WTC11 (cell line): ENCODE measurements at regions not wholly inside any gene's neighbourhood (a gene's known extent, or its start where the extent isn't known, plus 50 kb on each side); places are given as distances from the start of the nearest gene placed in this dataset.

Source experiments
- ATAC-seq: fragments of 200-7000 bp; cut with Tn5 transposase; 2 replicates; pipeline ENCODE4 v1.10.0; 2021; ENCODE audit warnings: mild to moderate bottlenecking, moderate library complexity
- CTCF ChIA-PET: fragments of 300-600 bp; sonication (Branson Sonifier 250); formaldehyde crosslinking; loops from one replicate; lab custom pipeline; 2021; ENCODE audit warnings: antibody characterized with exemption; lab: Charles Lee
- POLR2A ChIA-PET: fragments of 350-600 bp; sonication (Branson Sonifier 250); formaldehyde crosslinking; loops from one replicate; lab custom pipeline; 2021; ENCODE audit warnings: antibody characterized with exemption; lab: Charles Lee
- DNase-seq: peaks from one replicate; pipeline ENCODE4 v3.0.0; 2021; ENCODE audit warnings: low spot score
- H3K27ac Mint-ChIP-seq: 2 replicates; pipeline ENCODE4 v1.8.0; 2021; ENCODE audit warnings: mixed read lengths
- H3K27me3 Mint-ChIP-seq: 2 replicates; pipeline ENCODE4 v1.8.0; 2021; ENCODE audit warnings: low read depth, mild to moderate bottlenecking, moderate library complexity, mixed read lengths
- H3K36me3 Mint-ChIP-seq: 2 replicates; pipeline ENCODE4 v1.8.0; 2021; ENCODE audit warnings: mixed read lengths
- H3K4me1 Mint-ChIP-seq: 2 replicates; pipeline ENCODE4 v1.8.0; 2022; ENCODE audit warnings: mixed read lengths
- H3K4me3 Mint-ChIP-seq: 2 replicates; pipeline ENCODE4 v1.8.0; 2021; ENCODE audit warnings: mild to moderate bottlenecking, moderate library complexity, mixed read lengths
- H3K9me3 Mint-ChIP-seq: 2 replicates; pipeline ENCODE4 v1.8.0; 2021; ENCODE audit warnings: mixed read lengths
- E2F1 ChIP-seq: sonication (generic); formaldehyde crosslinking; IDR thresholded peaks from 2 replicates; pipeline ENCODE4 v1.8.0; 2022; ENCODE audit warnings: mild to moderate bottlenecking, missing genetic modification reagents
- E2F5 ChIP-seq: sonication (generic); formaldehyde crosslinking; IDR thresholded peaks from 2 replicates; pipeline ENCODE4 v1.8.1; 2022; ENCODE audit warnings: mild to moderate bottlenecking, moderate library complexity, missing genetic modification reagents
- ETV6 ChIP-seq: sonication (generic); formaldehyde crosslinking; IDR thresholded peaks from 2 replicates; pipeline ENCODE4 v1.8.1; 2022; ENCODE audit warnings: mild to moderate bottlenecking, missing genetic modification reagents
- FOXJ3 ChIP-seq: sonication (generic); formaldehyde crosslinking; IDR thresholded peaks from 2 replicates; pipeline ENCODE4 v1.9.0; 2021; ENCODE audit warnings: missing genetic modification reagents, mild to moderate bottlenecking, borderline replicate concordance
- FOXP4 ChIP-seq: sonication (generic); formaldehyde crosslinking; IDR thresholded peaks from 2 replicates; pipeline ENCODE4 v1.8.0; 2022; ENCODE audit warnings: mild to moderate bottlenecking, missing genetic modification reagents
- GRHL2 ChIP-seq: fragments of 250-450 bp; sonication (Bioruptor Pico); IDR thresholded peaks from 2 replicates; pipeline ENCODE4 v1.8.0; 2022; ENCODE audit warnings: mild to moderate bottlenecking, moderate library complexity; ENCODE audit not compliant: insufficient replicate concordance, severe bottlenecking
- IRF2 ChIP-seq: sonication (generic); formaldehyde crosslinking; IDR thresholded peaks from 2 replicates; pipeline ENCODE4 v1.8.0; 2022; ENCODE audit warnings: low read depth, missing genetic modification reagents, borderline replicate concordance
- MYBL2 ChIP-seq: sonication (generic); formaldehyde crosslinking; IDR thresholded peaks from 2 replicates; pipeline ENCODE4 v1.8.1; 2023; ENCODE audit warnings: mild to moderate bottlenecking, moderate library complexity, missing genetic modification reagents
- NR3C1 ChIP-seq: sonication (generic); formaldehyde crosslinking; conservative IDR thresholded peaks from 2 replicates; pipeline ENCODE4 v1.8.1; 2023; ENCODE audit warnings: low read depth, mild to moderate bottlenecking, missing genetic modification reagents
- OVOL2 ChIP-seq: fragments of 250-450 bp; sonication (Bioruptor Pico); IDR thresholded peaks from 2 replicates; pipeline ENCODE4 v1.9.0; 2021; ENCODE audit warnings: mild to moderate bottlenecking, borderline replicate concordance
- PRRX2 ChIP-seq: fragments of 250-450 bp; sonication (Bioruptor Pico); IDR thresholded peaks from 2 replicates; pipeline ENCODE4 v1.8.0; 2021; ENCODE audit warnings: mild to moderate bottlenecking
- SMAD3 ChIP-seq: sonication (generic); formaldehyde crosslinking; IDR thresholded peaks from 2 replicates; pipeline ENCODE4 v1.8.0; 2022; ENCODE audit warnings: missing genetic modification reagents, mild to moderate bottlenecking, borderline replicate concordance
- SOX15 ChIP-seq: fragments of 250-450 bp; sonication (Bioruptor Pico); IDR thresholded peaks from 2 replicates; pipeline ENCODE4 v1.9.0; 2021; ENCODE audit warnings: mild to moderate bottlenecking
- ZMAT4 ChIP-seq: fragments of 250-450 bp; sonication (Bioruptor Pico); IDR thresholded peaks from 2 replicates; pipeline ENCODE4 v1.9.0; 2021; ENCODE audit warnings: mild to moderate bottlenecking
- ZNF121 ChIP-seq: sonication (generic); formaldehyde crosslinking; IDR thresholded peaks from 2 replicates; pipeline ENCODE4 v1.8.0; 2023; ENCODE audit warnings: missing genetic modification reagents
- ZNF317 ChIP-seq: sonication (generic); formaldehyde crosslinking; IDR thresholded peaks from 2 replicates; pipeline ENCODE4 v1.8.1; 2023; ENCODE audit warnings: low read depth, mild to moderate bottlenecking, moderate library complexity, missing genetic modification reagents, borderline replicate concordance
- ZSCAN18 ChIP-seq: fragments of 250-450 bp; sonication (Bioruptor Pico); IDR thresholded peaks from 2 replicates; pipeline ENCODE4 v2.1.2; 2022; ENCODE audit warnings: mild to moderate bottlenecking, moderate library complexity
- TF ChIP-seq, protein P1 (sequence below): sonication (generic); formaldehyde crosslinking; IDR thresholded peaks from 2 replicates; pipeline ENCODE4 v1.8.1; 2023; ENCODE audit warnings: mild to moderate bottlenecking, missing genetic modification reagents
- TF ChIP-seq, protein P2 (sequence below): sonication (generic); formaldehyde crosslinking; conservative IDR thresholded peaks from 2 replicates; pipeline ENCODE4 v1.8.1; 2022; ENCODE audit warnings: mild to moderate bottlenecking, missing genetic modification reagents
- TF ChIP-seq, protein P3 (sequence below): sonication (generic); formaldehyde crosslinking; IDR thresholded peaks from 2 replicates; pipeline ENCODE4 v1.8.0; 2022; ENCODE audit warnings: missing genetic modification reagents

DNA sequence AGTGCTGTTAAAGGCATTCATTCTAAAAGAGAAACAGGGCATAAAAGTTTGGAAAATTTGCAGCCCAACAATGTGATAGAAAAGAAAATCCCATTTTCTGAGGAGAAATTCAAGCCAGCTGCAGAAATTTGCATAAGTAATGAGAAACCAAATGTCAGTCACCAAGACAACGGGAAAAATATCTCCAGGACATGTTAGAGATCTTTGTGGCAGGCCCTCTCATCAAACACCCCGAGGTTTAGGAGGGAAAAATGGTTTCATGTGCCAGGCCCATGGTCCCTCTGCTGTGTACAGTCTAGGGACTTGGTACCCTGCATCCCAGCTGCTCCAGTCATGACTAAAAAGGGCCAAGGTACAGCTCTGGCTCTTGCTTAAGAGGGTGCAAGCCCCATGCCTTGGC, 251.0 kb upstream of the FAR2 start (continued):
- TF ChIP-seq, protein P1, sequence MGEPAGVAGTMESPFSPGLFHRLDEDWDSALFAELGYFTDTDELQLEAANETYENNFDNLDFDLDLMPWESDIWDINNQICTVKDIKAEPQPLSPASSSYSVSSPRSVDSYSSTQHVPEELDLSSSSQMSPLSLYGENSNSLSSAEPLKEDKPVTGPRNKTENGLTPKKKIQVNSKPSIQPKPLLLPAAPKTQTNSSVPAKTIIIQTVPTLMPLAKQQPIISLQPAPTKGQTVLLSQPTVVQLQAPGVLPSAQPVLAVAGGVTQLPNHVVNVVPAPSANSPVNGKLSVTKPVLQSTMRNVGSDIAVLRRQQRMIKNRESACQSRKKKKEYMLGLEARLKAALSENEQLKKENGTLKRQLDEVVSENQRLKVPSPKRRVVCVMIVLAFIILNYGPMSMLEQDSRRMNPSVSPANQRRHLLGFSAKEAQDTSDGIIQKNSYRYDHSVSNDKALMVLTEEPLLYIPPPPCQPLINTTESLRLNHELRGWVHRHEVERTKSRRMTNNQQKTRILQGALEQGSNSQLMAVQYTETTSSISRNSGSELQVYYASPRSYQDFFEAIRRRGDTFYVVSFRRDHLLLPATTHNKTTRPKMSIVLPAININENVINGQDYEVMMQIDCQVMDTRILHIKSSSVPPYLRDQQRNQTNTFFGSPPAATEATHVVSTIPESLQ (CRISPR knock-in tag): no peak
- TF ChIP-seq IRF2 (CRISPR knock-in tag) (no peak), OVOL2 (CRISPR knock-in tag) (no peak), ZMAT4 (no peak), FOXJ3 (CRISPR knock-in tag) (no peak), MYBL2 (no peak), E2F5 (CRISPR knock-in tag) (no peak), E2F1 (no peak)

GRCh38 chr12:28899951-28900350, 249.1 kb upstream of the FAR2 start:
- no peak overlapping the region for H3K27ac Mint-ChIP-seq
- TF ChIP-seq ZMAT4 (no peak), ZNF317 (CRISPR knock-in tag) (no peak), PRRX2 (no peak), FOXP4 (no peak), SOX15 (no peak)
- TF ChIP-seq, protein P2, sequence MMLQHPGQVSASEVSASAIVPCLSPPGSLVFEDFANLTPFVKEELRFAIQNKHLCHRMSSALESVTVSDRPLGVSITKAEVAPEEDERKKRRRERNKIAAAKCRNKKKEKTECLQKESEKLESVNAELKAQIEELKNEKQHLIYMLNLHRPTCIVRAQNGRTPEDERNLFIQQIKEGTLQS (CRISPR knock-in tag): no peak
- H3K9me3 Mint-ChIP-seq: peaks cover 70% of the 10 kb centered on the region
- ChIA-PET CTCF (no interaction called here), POLR2A (no interaction called here)
- no peaks in the 10 kb centered on the region for H3K4me1 Mint-ChIP-seq
- DNase-seq (no peak), ATAC-seq (no peak)
- no peak overlapping the region for H3K4me3 Mint-ChIP-seq
- H3K36me3 Mint-ChIP-seq: peaks cover 23% of the 10 kb centered on the region
- H3K27me3 Mint-ChIP-seq: no peaks in the 10 kb centered on the region

GRCh38 chr12:28905220-28905955, 243.7 kb upstream of the FAR2 start:
- H3K4me1 Mint-ChIP-seq: no peaks in the 10 kb centered on the region
- H3K4me3 Mint-ChIP-seq: no peak overlapping the region
- ChIA-PET POLR2A (no interaction called here), CTCF (no interaction called here)
- no peaks in the 10 kb centered on the region for H3K27me3 Mint-ChIP-seq
- H3K27ac Mint-ChIP-seq: no peak overlapping the region
- no peak for DNase-seq
- peaks cover 22% of the 10 kb centered on the region for H3K36me3 Mint-ChIP-seq
- no peak for ATAC-seq
- H3K9me3 Mint-ChIP-seq: peaks cover 74% of the 10 kb centered on the region
- TF ChIP-seq SMAD3 (no peak), GRHL2 (CRISPR knock-in tag) (no peak), ZNF121 (CRISPR knock-in tag) (no peak), ZSCAN18 (CRISPR knock-in tag) (no peak), ETV6 (CRISPR knock-in tag) (no peak), NR3C1 (CRISPR knock-in tag) (no peak)
- TF ChIP-seq, protein P3, sequence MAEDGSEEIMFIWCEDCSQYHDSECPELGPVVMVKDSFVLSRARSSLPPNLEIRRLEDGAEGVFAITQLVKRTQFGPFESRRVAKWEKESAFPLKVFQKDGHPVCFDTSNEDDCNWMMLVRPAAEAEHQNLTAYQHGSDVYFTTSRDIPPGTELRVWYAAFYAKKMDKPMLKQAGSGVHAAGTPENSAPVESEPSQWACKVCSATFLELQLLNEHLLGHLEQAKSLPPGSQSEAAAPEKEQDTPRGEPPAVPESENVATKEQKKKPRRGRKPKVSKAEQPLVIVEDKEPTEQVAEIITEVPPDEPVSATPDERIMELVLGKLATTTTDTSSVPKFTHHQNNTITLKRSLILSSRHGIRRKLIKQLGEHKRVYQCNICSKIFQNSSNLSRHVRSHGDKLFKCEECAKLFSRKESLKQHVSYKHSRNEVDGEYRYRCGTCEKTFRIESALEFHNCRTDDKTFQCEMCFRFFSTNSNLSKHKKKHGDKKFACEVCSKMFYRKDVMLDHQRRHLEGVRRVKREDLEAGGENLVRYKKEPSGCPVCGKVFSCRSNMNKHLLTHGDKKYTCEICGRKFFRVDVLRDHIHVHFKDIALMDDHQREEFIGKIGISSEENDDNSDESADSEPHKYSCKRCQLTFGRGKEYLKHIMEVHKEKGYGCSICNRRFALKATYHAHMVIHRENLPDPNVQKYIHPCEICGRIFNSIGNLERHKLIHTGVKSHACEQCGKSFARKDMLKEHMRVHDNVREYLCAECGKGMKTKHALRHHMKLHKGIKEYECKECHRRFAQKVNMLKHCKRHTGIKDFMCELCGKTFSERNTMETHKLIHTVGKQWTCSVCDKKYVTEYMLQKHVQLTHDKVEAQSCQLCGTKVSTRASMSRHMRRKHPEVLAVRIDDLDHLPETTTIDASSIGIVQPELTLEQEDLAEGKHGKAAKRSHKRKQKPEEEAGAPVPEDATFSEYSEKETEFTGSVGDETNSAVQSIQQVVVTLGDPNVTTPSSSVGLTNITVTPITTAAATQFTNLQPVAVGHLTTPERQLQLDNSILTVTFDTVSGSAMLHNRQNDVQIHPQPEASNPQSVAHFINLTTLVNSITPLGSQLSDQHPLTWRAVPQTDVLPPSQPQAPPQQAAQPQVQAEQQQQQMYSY (CRISPR knock-in tag): no peak
